ENCODE measurements at regions not wholly inside any gene's neighbourhood (a gene's known extent, or its start where the extent isn't known, plus 50 kb on each side); places are given as distances from the start of the nearest gene placed in this dataset.

DNA sequence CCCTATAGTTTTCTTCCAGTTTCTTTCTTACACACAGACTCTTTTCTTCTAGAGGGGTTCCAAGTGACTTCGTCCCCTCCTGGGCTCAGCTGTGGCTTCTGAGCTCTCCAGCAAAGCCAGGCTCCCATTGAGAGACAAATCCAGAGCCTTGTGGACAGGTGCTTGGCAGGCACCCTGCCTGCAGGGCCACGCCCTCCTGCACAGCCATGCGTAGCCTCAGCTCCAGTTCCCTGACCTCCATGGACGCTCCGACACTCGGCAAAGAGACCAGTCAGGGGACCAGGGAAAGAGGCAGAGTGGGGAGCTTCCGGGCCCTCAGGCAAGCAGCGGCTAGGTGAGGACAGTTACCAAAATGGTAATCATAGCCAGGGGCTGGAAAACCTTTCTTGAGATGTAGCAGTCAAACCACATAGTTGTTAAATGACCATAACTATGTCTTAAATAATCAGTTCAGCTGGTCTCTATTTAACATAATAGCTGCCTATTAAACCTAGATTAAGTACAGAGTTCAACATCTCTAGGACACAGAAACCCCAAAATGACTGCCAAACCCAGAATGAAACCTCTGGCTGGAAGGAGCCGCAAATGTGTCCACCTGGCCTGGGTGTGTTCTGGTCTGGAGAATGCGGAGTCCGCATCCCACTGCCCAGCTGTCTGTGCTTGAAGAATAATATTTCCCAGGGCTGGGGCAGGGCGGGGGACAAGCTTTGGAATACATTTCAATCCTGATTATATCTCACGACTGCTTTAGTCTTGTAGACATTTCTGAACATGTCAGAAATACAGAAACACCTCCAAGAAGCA lies 69.3 kb upstream of the RGMA start:
- H3K27ac ChIP-seq: no peak overlapping the region
- in situ Hi-C loops (cut with HindIII; ENCODE audit: low pct_ligation_motif_present, low sequenced_read_pairs): no loop called here
- TF ChIP-seq, protein P1, sequence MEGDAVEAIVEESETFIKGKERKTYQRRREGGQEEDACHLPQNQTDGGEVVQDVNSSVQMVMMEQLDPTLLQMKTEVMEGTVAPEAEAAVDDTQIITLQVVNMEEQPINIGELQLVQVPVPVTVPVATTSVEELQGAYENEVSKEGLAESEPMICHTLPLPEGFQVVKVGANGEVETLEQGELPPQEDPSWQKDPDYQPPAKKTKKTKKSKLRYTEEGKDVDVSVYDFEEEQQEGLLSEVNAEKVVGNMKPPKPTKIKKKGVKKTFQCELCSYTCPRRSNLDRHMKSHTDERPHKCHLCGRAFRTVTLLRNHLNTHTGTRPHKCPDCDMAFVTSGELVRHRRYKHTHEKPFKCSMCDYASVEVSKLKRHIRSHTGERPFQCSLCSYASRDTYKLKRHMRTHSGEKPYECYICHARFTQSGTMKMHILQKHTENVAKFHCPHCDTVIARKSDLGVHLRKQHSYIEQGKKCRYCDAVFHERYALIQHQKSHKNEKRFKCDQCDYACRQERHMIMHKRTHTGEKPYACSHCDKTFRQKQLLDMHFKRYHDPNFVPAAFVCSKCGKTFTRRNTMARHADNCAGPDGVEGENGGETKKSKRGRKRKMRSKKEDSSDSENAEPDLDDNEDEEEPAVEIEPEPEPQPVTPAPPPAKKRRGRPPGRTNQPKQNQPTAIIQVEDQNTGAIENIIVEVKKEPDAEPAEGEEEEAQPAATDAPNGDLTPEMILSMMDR (IDR thresholded peaks at IDR 0.05; ENCODE audit: low read depth, low read length, missing control alignments): no peak
- H3K4me3 ChIP-seq (ENCODE audit: low read depth, low read length): no peak overlapping the region
- no peaks in the 10 kb centered on the region for H3K36me3 ChIP-seq (replicated peaks)
- DNase-seq: no peak
- H3K27me3 ChIP-seq (replicated peaks): no peaks in the 10 kb centered on the region

DNA sequence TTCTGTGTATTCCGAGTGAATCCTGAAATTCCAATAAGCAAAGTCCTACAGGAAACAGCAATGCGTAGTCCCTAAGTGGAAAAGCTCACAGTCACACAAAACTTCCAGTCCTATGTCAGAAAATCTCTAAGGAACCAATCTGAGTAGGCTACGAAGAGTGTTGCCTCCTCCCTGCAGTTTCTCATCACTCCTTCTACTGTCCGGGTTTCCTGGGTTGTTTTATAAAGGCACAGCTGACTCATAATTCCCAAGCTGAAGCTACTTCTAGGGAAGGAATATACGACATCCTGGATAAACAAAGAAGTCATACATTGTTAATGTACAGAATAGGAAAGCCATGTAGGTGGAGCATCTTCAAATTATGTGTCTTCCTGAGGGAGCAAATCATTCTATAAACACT lies 65.7 kb upstream of the RGMA start:
- H3K27ac ChIP-seq: no peak overlapping the region
- no peaks in the 10 kb centered on the region for H3K36me3 ChIP-seq (replicated peaks)
- H3K27me3 ChIP-seq (replicated peaks): no peaks in the 10 kb centered on the region
- DNase-seq: no peak
- in situ Hi-C loops (cut with HindIII; ENCODE audit: low pct_ligation_motif_present, low sequenced_read_pairs): no loop called here
- H3K4me3 ChIP-seq (ENCODE audit: low read depth, low read length): no peak overlapping the region
- TF ChIP-seq, protein P1 (IDR thresholded peaks at IDR 0.05; ENCODE audit: low read depth, low read length, missing control alignments): no peak

DNA sequence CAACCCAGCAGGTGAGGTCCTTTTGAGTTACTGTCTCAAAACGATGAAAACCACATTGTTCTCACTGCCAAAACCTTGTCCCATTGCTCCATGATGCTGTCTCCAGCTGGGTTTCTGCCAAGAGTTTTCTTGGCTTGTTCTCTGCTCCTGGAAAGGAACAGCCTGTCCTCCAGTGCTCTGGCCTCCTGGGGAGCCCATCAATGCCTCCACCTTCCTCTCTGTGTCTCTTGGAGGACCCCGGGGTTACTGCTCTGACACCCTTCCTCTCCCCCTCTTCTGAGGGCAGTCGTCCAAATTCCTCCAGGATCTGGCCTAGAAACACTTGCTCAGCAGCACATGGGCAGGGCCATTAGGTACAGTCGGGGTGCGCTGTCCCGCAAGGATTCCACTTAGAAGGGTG lies 63.9 kb upstream of the RGMA start:
- H3K27me3 ChIP-seq (replicated peaks): no peaks in the 10 kb centered on the region
- DNase-seq: no peak
- in situ Hi-C loops (cut with HindIII; ENCODE audit: low pct_ligation_motif_present, low sequenced_read_pairs): no loop called here
- no peak overlapping the region for H3K4me3 ChIP-seq (ENCODE audit: low read depth, low read length)
- TF ChIP-seq, protein P1 (IDR thresholded peaks at IDR 0.05; ENCODE audit: low read depth, low read length, missing control alignments): no peak
- H3K27ac ChIP-seq: no peak overlapping the region
- no peaks in the 10 kb centered on the region for H3K36me3 ChIP-seq (replicated peaks)

DNA sequence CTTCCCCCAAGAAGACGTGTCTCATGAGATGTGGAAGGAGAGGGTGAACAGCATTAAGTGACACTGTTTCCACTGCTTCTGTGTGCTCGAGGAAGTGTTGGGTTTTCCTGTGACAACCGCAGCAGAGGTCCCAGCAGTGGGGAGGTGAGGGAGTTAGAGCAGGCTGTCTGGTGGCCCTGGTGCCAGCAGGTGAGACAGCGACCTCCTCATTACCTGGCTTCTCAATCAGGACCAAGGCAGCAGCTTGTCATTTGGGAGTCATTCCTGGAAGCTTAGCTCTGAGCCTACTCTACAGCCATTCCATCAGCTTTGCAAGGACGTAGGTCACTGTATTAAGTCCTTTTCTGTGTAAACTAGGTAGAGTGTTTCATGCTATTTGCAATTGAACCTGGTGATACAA lies 63.3 kb upstream of the RGMA start:
- TF ChIP-seq, protein P1 (IDR thresholded peaks at IDR 0.05; ENCODE audit: low read depth, low read length, missing control alignments): no peak
- Histone ChIP-seq H3K27me3 (replicated peaks) (no peaks in the 10 kb centered on the region), H3K4me3 (ENCODE audit: low read depth, low read length) (no peak overlapping the region), H3K27ac (no peak overlapping the region), H3K36me3 (replicated peaks) (no peaks in the 10 kb centered on the region)
- in situ Hi-C loops (cut with HindIII; ENCODE audit: low pct_ligation_motif_present, low sequenced_read_pairs): no loop called here
- no peak for DNase-seq

DNA sequence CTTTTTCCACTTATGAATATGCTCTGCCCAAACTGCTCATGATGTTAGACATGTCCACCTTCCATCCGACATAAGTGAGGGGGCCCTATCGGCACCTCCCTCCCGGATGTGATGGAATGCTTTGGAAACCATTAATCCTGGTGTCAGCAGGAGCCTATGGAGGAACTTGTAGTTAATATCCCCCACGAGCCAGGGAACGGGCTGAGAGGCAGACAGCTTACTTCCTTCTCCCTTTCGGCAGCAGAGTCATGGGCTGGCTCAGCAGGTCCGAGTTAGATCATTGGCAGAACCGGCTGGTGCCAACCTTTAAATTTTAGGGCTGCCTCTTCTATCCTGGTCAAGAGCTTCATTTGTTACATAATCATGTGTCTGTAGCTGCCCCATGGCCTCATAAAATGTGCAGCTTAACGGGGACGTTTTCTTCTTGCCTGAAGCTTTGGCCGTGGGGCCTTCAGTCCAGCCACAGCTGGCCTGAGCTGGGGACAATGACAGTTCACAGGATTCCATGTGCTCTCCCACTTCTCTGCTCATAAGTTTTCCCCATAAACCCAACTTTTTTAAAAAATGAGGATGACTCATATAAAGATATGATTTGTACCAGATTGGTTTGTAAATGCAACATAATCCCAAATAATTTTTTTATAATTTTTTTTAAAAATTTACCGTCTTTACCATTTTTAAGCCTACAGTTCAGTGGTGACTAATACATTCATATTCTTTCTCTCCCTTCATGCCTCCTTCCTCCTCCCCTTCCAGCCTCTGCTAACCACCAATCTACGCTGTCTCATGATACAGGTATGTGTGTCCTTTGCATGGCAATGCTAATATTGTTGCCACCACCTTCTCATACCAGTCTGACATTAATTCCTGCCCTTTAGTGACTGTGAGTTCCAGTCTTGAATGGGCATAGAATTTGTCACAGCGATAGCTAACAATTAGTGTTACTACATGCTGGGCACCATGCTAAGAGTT lies 62.2 kb upstream of the RGMA start:
- Histone ChIP-seq H3K36me3 (replicated peaks) (no peaks in the 10 kb centered on the region), H3K4me3 (ENCODE audit: low read depth, low read length) (no peak overlapping the region), H3K27ac (no peak overlapping the region), H3K27me3 (replicated peaks) (no peaks in the 10 kb centered on the region)
- DNase-seq: no peak
- TF ChIP-seq, protein P1 (IDR thresholded peaks at IDR 0.05; ENCODE audit: low read depth, low read length, missing control alignments): no peak
- in situ Hi-C loops (cut with HindIII; ENCODE audit: low pct_ligation_motif_present, low sequenced_read_pairs): no loop called here

Measured in brain microvascular endothelial cell (primary cell).